Panc1 (cell line): ENCODE measurements at regions not wholly inside any gene's neighbourhood (a gene's known extent, or its start where the extent isn't known, plus 50 kb on each side); places are given as distances from the start of the nearest gene placed in this dataset.

ENCODE experiments used
- ATAC-seq: fragments of 200-7000 bp; cut with Tn5 transposase; 2 replicates; pipeline ENCODE4 v1.9.1; 2020; ENCODE audit warnings: mild to moderate bottlenecking, moderate library complexity
- BruUV-seq: library from RNA; stranded (reverse); fragments of 400-500 nt; replicated peaks from 2 replicates; lab custom pipeline; 2021; lab: Mats Ljungman, UMichigan
- CTCF ChIA-PET: fragments of 300-600 bp; sonication (Branson Sonifier 250); formaldehyde crosslinking; loops from one replicate; lab custom pipeline; 2022; ENCODE audit warnings: antibody characterized with exemption; lab: Charles Lee
- POLR2A ChIA-PET: fragments of 300-600 bp; sonication (Branson Sonifier 250); formaldehyde crosslinking; loops from one replicate; lab custom pipeline; 2022; ENCODE audit warnings: antibody characterized with exemption; lab: Charles Lee
- DNase-seq: peaks from one replicate; pipeline ENCODE4 v3.0.0-alpha.2; 2010; ENCODE audit warnings: low read depth, low spot score
- H3K27ac ChIP-seq: 2 replicates; pipeline ENCODE4 v1.5.1; 2011; ENCODE audit warnings: mild to moderate bottlenecking, low read length, inconsistent platforms
- H3K27me3 ChIP-seq: fragments of 200-500 bp; sonication (Bioruptor generic); 2 replicates; pipeline ENCODE4 v1.6.0; 2014; ENCODE audit warnings: low read length, inconsistent platforms; ENCODE audit not compliant: control insufficient read depth, insufficient read depth
- H3K36me3 ChIP-seq: fragments of 200-500 bp; sonication (Bioruptor generic); 2 replicates; pipeline ENCODE4 v1.5.1; 2014; ENCODE audit warnings: inconsistent platforms, mild to moderate bottlenecking, low read length, moderate library complexity; ENCODE audit not compliant: control insufficient read depth, insufficient read depth
- H3K4me1 ChIP-seq: 2 replicates; pipeline ENCODE4 v1.5.1; 2011; ENCODE audit warnings: inconsistent platforms, mild to moderate bottlenecking, low read length, moderate library complexity; ENCODE audit not compliant: control insufficient read depth, insufficient read depth
- H3K4me3 ChIP-seq, 2 experiments: 2 replicates each; pipeline ENCODE4 v1.5.1; 2011 to 2012; ENCODE audit warnings: low read depth in 2 of 2, low read length in 2 of 2, mild to moderate bottlenecking in 2 of 2, inconsistent platforms in 1 of 2, moderate library complexity in 1 of 2
- H3K9me3 ChIP-seq: fragments of 200-500 bp; sonication (Bioruptor generic); 2 replicates; pipeline ENCODE4 v1.5.1; 2014; ENCODE audit warnings: low read depth, mild to moderate bottlenecking, inconsistent platforms, low read length, moderate library complexity; ENCODE audit not compliant: control insufficient read depth, insufficient read depth
- POLR2AphosphoS5 ChIP-seq: IDR thresholded peaks from 2 replicates; pipeline ENCODE4 v1.6.1; 2012; ENCODE audit warnings: mild to moderate bottlenecking, low read depth, low read length, moderate library complexity
- SIN3A ChIP-seq: IDR thresholded peaks from 2 replicates; pipeline ENCODE4 v1.6.1; 2012; ENCODE audit warnings: low read depth, mild to moderate bottlenecking, low read length, moderate library complexity, borderline replicate concordance; ENCODE audit not compliant: insufficient read depth
- TCF7L2 ChIP-seq: IDR thresholded peaks from 2 replicates; pipeline ENCODE4 v1.6.1; 2011; ENCODE audit warnings: mild to moderate bottlenecking, low read depth, low read length, inconsistent platforms
- in situ Hi-C: cut with HindIII; loops from 2 replicates; pipeline ENCODE4 v1.10.0; 2016; ENCODE audit warnings: low sequenced_read_pairs, low pct_unique_long_range_greater_than_20kb
- intact Hi-C: fragments of 100-400 bp; cut with micrococcal nuclease; formaldehyde crosslinking; loops from one replicate; pipeline ENCODE4 v1.10.0; 2022; ENCODE audit not compliant: unreplicated experiment
- TF ChIP-seq, protein P1 (sequence below), 2 experiments: IDR thresholded peaks; 2 replicates each; pipeline ENCODE4 v1.6.1; 2011 to 2012; ENCODE audit warnings: low read depth in 2 of 2, control low read depth in 1 of 2, low read length in 1 of 2, mild to moderate bottlenecking in 1 of 2, moderate library complexity in 1 of 2; ENCODE audit not compliant: insufficient read depth in 1 of 2
- TF ChIP-seq, protein P2 (sequence below): fragments of 450-650 bp; IDR thresholded peaks from 2 replicates; pipeline ENCODE4 v1.5.1; 2017; ENCODE audit warnings: mild to moderate bottlenecking

DNA sequence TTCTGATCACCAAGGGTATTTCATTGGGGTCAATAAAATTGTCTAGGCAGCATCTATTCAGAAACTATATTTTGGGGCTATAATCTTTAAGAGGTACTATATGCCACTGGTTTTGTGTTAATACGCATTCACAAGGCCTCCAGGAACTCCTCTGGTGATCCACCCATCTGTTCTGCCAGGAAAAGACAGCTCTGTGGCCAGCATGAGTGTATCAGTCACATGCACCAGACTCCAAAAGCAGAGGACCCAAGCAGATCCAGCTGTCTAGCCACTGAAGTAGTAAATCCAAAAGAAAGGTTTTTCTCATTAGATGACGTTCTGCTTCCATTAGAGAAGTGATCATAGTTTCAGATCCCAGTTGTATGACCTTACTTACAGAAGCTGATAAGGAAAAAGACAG is 199.6 kb upstream of the CELF2 start:
- H3K36me3 ChIP-seq, result no peaks in the 10 kb centered on the region
- no peak for ATAC-seq
- in situ Hi-C loops (no loop called here), intact Hi-C loops (no loop called here)
- no peak overlapping the region for H3K4me3 ChIP-seq
- no peaks in the 10 kb centered on the region for H3K4me1 ChIP-seq
- no peak overlapping the region for H3K27ac ChIP-seq
- no peaks in the 10 kb centered on the region for H3K27me3 ChIP-seq
- CTCF ChIA-PET, result no interaction called here
- POLR2A ChIA-PET, result no interaction called here
- no TSS peak for BruUV-seq
- TF ChIP-seq SIN3A (no peak), POLR2AphosphoS5 (no peak), TCF7L2 (no peak)
- TF ChIP-seq, protein P1, sequence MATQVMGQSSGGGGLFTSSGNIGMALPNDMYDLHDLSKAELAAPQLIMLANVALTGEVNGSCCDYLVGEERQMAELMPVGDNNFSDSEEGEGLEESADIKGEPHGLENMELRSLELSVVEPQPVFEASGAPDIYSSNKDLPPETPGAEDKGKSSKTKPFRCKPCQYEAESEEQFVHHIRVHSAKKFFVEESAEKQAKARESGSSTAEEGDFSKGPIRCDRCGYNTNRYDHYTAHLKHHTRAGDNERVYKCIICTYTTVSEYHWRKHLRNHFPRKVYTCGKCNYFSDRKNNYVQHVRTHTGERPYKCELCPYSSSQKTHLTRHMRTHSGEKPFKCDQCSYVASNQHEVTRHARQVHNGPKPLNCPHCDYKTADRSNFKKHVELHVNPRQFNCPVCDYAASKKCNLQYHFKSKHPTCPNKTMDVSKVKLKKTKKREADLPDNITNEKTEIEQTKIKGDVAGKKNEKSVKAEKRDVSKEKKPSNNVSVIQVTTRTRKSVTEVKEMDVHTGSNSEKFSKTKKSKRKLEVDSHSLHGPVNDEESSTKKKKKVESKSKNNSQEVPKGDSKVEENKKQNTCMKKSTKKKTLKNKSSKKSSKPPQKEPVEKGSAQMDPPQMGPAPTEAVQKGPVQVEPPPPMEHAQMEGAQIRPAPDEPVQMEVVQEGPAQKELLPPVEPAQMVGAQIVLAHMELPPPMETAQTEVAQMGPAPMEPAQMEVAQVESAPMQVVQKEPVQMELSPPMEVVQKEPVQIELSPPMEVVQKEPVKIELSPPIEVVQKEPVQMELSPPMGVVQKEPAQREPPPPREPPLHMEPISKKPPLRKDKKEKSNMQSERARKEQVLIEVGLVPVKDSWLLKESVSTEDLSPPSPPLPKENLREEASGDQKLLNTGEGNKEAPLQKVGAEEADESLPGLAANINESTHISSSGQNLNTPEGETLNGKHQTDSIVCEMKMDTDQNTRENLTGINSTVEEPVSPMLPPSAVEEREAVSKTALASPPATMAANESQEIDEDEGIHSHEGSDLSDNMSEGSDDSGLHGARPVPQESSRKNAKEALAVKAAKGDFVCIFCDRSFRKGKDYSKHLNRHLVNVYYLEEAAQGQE (IDR thresholded peaks at IDR 0.05; ENCODE audit: insufficient read depth in 1 of 2, low read depth in 2 of 2, low read length in 1 of 2), result no peak
- TF ChIP-seq, protein P2, sequence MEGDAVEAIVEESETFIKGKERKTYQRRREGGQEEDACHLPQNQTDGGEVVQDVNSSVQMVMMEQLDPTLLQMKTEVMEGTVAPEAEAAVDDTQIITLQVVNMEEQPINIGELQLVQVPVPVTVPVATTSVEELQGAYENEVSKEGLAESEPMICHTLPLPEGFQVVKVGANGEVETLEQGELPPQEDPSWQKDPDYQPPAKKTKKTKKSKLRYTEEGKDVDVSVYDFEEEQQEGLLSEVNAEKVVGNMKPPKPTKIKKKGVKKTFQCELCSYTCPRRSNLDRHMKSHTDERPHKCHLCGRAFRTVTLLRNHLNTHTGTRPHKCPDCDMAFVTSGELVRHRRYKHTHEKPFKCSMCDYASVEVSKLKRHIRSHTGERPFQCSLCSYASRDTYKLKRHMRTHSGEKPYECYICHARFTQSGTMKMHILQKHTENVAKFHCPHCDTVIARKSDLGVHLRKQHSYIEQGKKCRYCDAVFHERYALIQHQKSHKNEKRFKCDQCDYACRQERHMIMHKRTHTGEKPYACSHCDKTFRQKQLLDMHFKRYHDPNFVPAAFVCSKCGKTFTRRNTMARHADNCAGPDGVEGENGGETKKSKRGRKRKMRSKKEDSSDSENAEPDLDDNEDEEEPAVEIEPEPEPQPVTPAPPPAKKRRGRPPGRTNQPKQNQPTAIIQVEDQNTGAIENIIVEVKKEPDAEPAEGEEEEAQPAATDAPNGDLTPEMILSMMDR, result no peak
- DNase-seq, result no peak
- H3K9me3 ChIP-seq, result no peaks in the 10 kb centered on the region

DNA sequence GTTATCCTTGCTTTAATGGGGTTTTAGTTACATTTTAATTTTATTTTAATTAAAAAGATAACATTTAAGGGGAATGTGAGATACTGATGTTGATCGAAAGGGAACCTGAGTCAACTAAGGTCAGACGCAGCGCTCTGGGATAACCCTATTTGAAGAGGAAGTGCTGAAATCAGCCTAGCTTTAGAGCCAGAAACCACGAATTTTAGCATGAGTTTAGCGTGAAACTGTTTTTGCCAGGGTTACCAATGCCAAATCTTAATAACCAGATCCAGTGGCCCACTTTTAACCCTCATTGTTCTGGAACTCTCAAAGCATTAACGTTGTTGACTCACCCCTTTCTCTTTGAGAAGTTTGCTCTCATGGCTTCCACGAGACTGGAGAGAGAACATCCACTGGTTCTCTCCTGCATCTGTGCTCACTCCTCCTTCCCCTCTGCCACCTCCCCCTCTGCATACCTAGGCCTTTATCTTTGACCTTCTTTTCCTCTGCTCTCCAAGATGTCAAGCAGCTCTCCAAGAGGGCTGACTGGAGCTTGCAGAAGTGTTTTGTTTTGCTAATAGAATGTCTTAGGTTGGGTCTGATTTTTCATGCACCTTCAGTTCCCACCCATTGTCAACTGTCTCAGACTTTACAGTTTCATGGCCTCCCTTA is 198.3 kb upstream of the CELF2 start:
- no peaks in the 10 kb centered on the region for H3K9me3 ChIP-seq
- no peak overlapping the region for H3K27ac ChIP-seq
- H3K4me3 ChIP-seq, result no peak overlapping the region
- H3K36me3 ChIP-seq, result no peaks in the 10 kb centered on the region
- DNase-seq (no peak), ATAC-seq (no peak)
- intact Hi-C loops (no loop called here), in situ Hi-C loops (no loop called here)
- POLR2A ChIA-PET, result no interaction called here
- no TSS peak for BruUV-seq
- CTCF ChIA-PET, result interaction anchor here (0.7 kb wide), 1 partner anchor 9 kb away, joined by 6 read pairs; no protein-coding TSS in a partner anchor
- no peaks in the 10 kb centered on the region for H3K4me1 ChIP-seq
- H3K27me3 ChIP-seq, result no peaks in the 10 kb centered on the region
- TF ChIP-seq TCF7L2 (no peak), POLR2AphosphoS5 (no peak), SIN3A (no peak)
- TF ChIP-seq, protein P1 (IDR thresholded peaks at IDR 0.05; ENCODE audit: insufficient read depth in 1 of 2, low read depth in 2 of 2, low read length in 1 of 2), result no peak
- TF ChIP-seq, protein P2, result no peak
